Parathyroid adenoma (tissue), 2 donors: ENCODE measurements at regions not wholly inside any gene's neighbourhood (a gene's known extent, or its start where the extent isn't known, plus 50 kb on each side); places are given as distances from the start of the nearest gene placed in this dataset.

Experiments used
- H2AFZ ChIP-seq: fragments of 300-600 bp; sonication (generic); one replicate; pipeline ENCODE4 v1.7.0; 2017; ENCODE audit warnings: antibody characterized with exemption, mild to moderate bottlenecking
- H3K27ac ChIP-seq: fragments of 300-600 bp; sonication (generic); one replicate; pipeline ENCODE4 v1.7.0; 2017
- H3K27me3 ChIP-seq: fragments of 300-600 bp; sonication (generic); one replicate; pipeline ENCODE4 v1.7.0; 2017; ENCODE audit warnings: low read length; ENCODE audit not compliant: control insufficient read depth, insufficient read depth
- H3K36me3 ChIP-seq: fragments of 300-600 bp; sonication (generic); one replicate; pipeline ENCODE4 v1.7.0; 2017; ENCODE audit warnings: low read length; ENCODE audit not compliant: control insufficient read depth, insufficient read depth
- H3K4me1 ChIP-seq: fragments of 300-600 bp; sonication (generic); one replicate; pipeline ENCODE4 v1.7.0; 2017; ENCODE audit warnings: control low read depth
- H3K4me2 ChIP-seq: fragments of 300-600 bp; sonication (generic); one replicate; pipeline ENCODE4 v1.7.0; 2017; ENCODE audit warnings: low read length
- H3K4me3 ChIP-seq: fragments of 300-600 bp; sonication (generic); one replicate; pipeline ENCODE4 v1.7.0; 2017; ENCODE audit warnings: low read depth, low read length
- H3K79me2 ChIP-seq: fragments of 300-600 bp; sonication (generic); one replicate; pipeline ENCODE4 v1.7.0; 2017; ENCODE audit warnings: control low read depth
- H3K9ac ChIP-seq: fragments of 300-600 bp; sonication (generic); one replicate; pipeline ENCODE4 v1.7.0; 2017; ENCODE audit warnings: mild to moderate bottlenecking
- H3K9me3 ChIP-seq: fragments of 300-600 bp; sonication (generic); one replicate; pipeline ENCODE4 v1.7.0; 2017; ENCODE audit warnings: low read length; ENCODE audit not compliant: control insufficient read depth
- CTCF ChIP-seq: fragments of 300-600 bp; sonication (generic); IDR thresholded peaks from one replicate; pipeline ENCODE4 v1.7.0; 2017; ENCODE audit warnings: antibody characterized with exemption, mild to moderate bottlenecking
- donor health status: primary hyperparathyroidism.

- no peaks in the 10 kb centered on the region for H3K4me1 ChIP-seq
- H3K4me2 ChIP-seq = no peak overlapping the region
- no peaks in the 10 kb centered on the region for H3K9me3 ChIP-seq
- H3K36me3 ChIP-seq = no peaks in the 10 kb centered on the region
- TF ChIP-seq CTCF = no peak
- no peaks in the 10 kb centered on the region for H3K27me3 ChIP-seq
- H3K4me3 ChIP-seq = no peak overlapping the region
- H3K79me2 ChIP-seq = no peaks in the 10 kb centered on the region
- no peak overlapping the region for H3K9ac ChIP-seq
- no peak overlapping the region for H3K27ac ChIP-seq
- H2AFZ ChIP-seq = no peak overlapping the region
These were observed 184.8 kb downstream of the SHQ1 start for GRCh38 chr3:72663429-72663828.

- no peaks in the 10 kb centered on the region for H3K27me3 ChIP-seq
- no peak overlapping the region for H3K4me2 ChIP-seq
- H3K9me3 ChIP-seq = no peaks in the 10 kb centered on the region
- H2AFZ ChIP-seq = no peak overlapping the region
- no peak overlapping the region for H3K27ac ChIP-seq
- H3K36me3 ChIP-seq = no peaks in the 10 kb centered on the region
- H3K4me3 ChIP-seq = no peak overlapping the region
- TF ChIP-seq CTCF = no peak
- no peaks in the 10 kb centered on the region for H3K4me1 ChIP-seq
- H3K79me2 ChIP-seq = no peaks in the 10 kb centered on the region
- H3K9ac ChIP-seq = no peak overlapping the region
These were observed 187.2 kb downstream of the SHQ1 start for GRCh38 chr3:72661115-72661457.

GRCh38 chr3:72660270-72661114, 187.8 kb downstream of the SHQ1 start:
- Histone ChIP-seq H3K27me3 (peaks cover 5% of the 10 kb centered on the region), H3K79me2 (no peaks in the 10 kb centered on the region), H3K9ac (no peak overlapping the region), H3K27ac (no peak overlapping the region), H3K4me3 (no peak overlapping the region), H3K4me2 (no peak overlapping the region), H3K4me1 (no peaks in the 10 kb centered on the region), H2AFZ (no peak overlapping the region), H3K9me3 (no peaks in the 10 kb centered on the region), H3K36me3 (no peaks in the 10 kb centered on the region)
- no peak for TF ChIP-seq CTCF

GRCh38 chr3:72659596-72659995, 188.6 kb downstream of the SHQ1 start:
- Histone ChIP-seq H3K27me3 (peaks cover 5% of the 10 kb centered on the region), H3K9ac (no peak overlapping the region), H3K4me3 (no peak overlapping the region), H3K4me1 (no peaks in the 10 kb centered on the region), H3K27ac (no peak overlapping the region), H3K4me2 (no peak overlapping the region), H2AFZ (no peak overlapping the region), H3K36me3 (no peaks in the 10 kb centered on the region), H3K9me3 (no peaks in the 10 kb centered on the region), H3K79me2 (no peaks in the 10 kb centered on the region)
- TF ChIP-seq CTCF = no peak

- no peak overlapping the region for H3K27ac ChIP-seq
- no peak for TF ChIP-seq CTCF
- H3K79me2 ChIP-seq = no peaks in the 10 kb centered on the region
- H3K4me1 ChIP-seq = no peaks in the 10 kb centered on the region
- H2AFZ ChIP-seq = no peak overlapping the region
- H3K4me2 ChIP-seq = no peak overlapping the region
- H3K27me3 ChIP-seq = peaks cover 5% of the 10 kb centered on the region
- no peak overlapping the region for H3K4me3 ChIP-seq
- no peaks in the 10 kb centered on the region for H3K9me3 ChIP-seq
- no peaks in the 10 kb centered on the region for H3K36me3 ChIP-seq
- H3K9ac ChIP-seq = no peak overlapping the region
These were observed 189.1 kb downstream of the SHQ1 start for GRCh38 chr3:72659188-72659587.
